Progenitor cell of endocrine pancreas (in vitro differentiated cells): ENCODE measurements at regions not wholly inside any gene's neighbourhood (a gene's known extent, or its start where the extent isn't known, plus 50 kb on each side); places are given as distances from the start of the nearest gene placed in this dataset.

Experiments
- DNase-seq: peaks from one replicate; pipeline ENCODE4 v3.0.0; 2021; ENCODE audit warnings: low spot score; ENCODE audit not compliant: unreplicated experiment
- H3K27ac Mint-ChIP-seq: 2 replicates; pipeline ENCODE4 v1.8.0; 2021; ENCODE audit warnings: mild to moderate bottlenecking, moderate library complexity, mixed read lengths
- H3K27me3 Mint-ChIP-seq: 2 replicates; pipeline ENCODE4 v1.8.0; 2021; ENCODE audit warnings: mixed read lengths
- H3K36me3 Mint-ChIP-seq: 2 replicates; pipeline ENCODE4 v1.8.0; 2022; ENCODE audit warnings: mixed read lengths; ENCODE audit not compliant: insufficient read depth
- H3K4me1 Mint-ChIP-seq: 2 replicates; pipeline ENCODE4 v1.8.0; 2021; ENCODE audit warnings: low read depth, mixed read lengths
- H3K4me3 Mint-ChIP-seq: 2 replicates; pipeline ENCODE4 v1.8.0; 2021; ENCODE audit warnings: low read depth, mild to moderate bottlenecking, moderate library complexity, mixed read lengths
- H3K9me3 Mint-ChIP-seq: 2 replicates; pipeline ENCODE4 v1.8.0; 2021; ENCODE audit warnings: low read depth, mixed read lengths
- CTCF ChIP-seq: fragments of 200-600 bp; sonication (generic); IDR thresholded peaks from one replicate; pipeline ENCODE4 v1.5.0; 2021; ENCODE audit warnings: antibody characterized with exemption, mild to moderate bottlenecking; ENCODE audit not compliant: unreplicated experiment

GRCh38 chr2:162932416-162932815, 93.8 kb upstream of the KCNH7 start:
- Mint-ChIP-seq H3K4me3 (no peak overlapping the region), H3K4me1 (peaks cover 9% of the 10 kb centered on the region), H3K9me3 (peaks cover 8% of the 10 kb centered on the region), H3K27ac (no peak overlapping the region), H3K27me3 (no peaks in the 10 kb centered on the region), H3K36me3 (no peaks in the 10 kb centered on the region)
- DNase-seq: no peak
- no peak for TF ChIP-seq CTCF

GRCh38 chr2:162929571-162929970, 91.0 kb upstream of the KCNH7 start:
- TF ChIP-seq CTCF: no peak
- Mint-ChIP-seq H3K27ac (no peak overlapping the region), H3K27me3 (no peaks in the 10 kb centered on the region), H3K4me3 (no peak overlapping the region), H3K9me3 (peaks cover 1% of the 10 kb centered on the region), H3K36me3 (no peaks in the 10 kb centered on the region), H3K4me1 (peaks cover 9% of the 10 kb centered on the region)
- no peak for DNase-seq

- no peak for DNase-seq
- Mint-ChIP-seq H3K27ac (no peak overlapping the region), H3K9me3 (no peaks in the 10 kb centered on the region), H3K36me3 (no peaks in the 10 kb centered on the region), H3K27me3 (no peaks in the 10 kb centered on the region), H3K4me3 (no peak overlapping the region), H3K4me1 (peaks cover 9% of the 10 kb centered on the region)
- no peak for TF ChIP-seq CTCF
These were observed 89.8 kb upstream of the KCNH7 start for GRCh38 chr2:162928356-162928755.

GRCh38 chr2:162926907-162927306, 88.3 kb upstream of the KCNH7 start:
- DNase-seq: no peak
- H3K27ac Mint-ChIP-seq: no peak overlapping the region
- no peak for TF ChIP-seq CTCF
- H3K4me1 Mint-ChIP-seq: peaks cover 9% of the 10 kb centered on the region
- H3K4me3 Mint-ChIP-seq: no peak overlapping the region
- no peaks in the 10 kb centered on the region for H3K36me3 Mint-ChIP-seq
- no peaks in the 10 kb centered on the region for H3K9me3 Mint-ChIP-seq
- no peaks in the 10 kb centered on the region for H3K27me3 Mint-ChIP-seq

GRCh38 chr2:162926501-162926900, 87.9 kb upstream of the KCNH7 start:
- no peaks in the 10 kb centered on the region for H3K9me3 Mint-ChIP-seq
- TF ChIP-seq CTCF: no peak
- no peak overlapping the region for H3K4me3 Mint-ChIP-seq
- H3K27me3 Mint-ChIP-seq: no peaks in the 10 kb centered on the region
- H3K4me1 Mint-ChIP-seq: peaks cover 9% of the 10 kb centered on the region
- H3K27ac Mint-ChIP-seq: peak overlapping the region; percentile 53
- DNase-seq: no peak
- no peaks in the 10 kb centered on the region for H3K36me3 Mint-ChIP-seq

GRCh38 chr2:162925595-162925994, 87.0 kb upstream of the KCNH7 start:
- no peak for DNase-seq
- Mint-ChIP-seq H3K9me3 (no peaks in the 10 kb centered on the region), H3K4me1 (peaks cover 9% of the 10 kb centered on the region), H3K4me3 (no peak overlapping the region), H3K27ac (no peak overlapping the region), H3K27me3 (no peaks in the 10 kb centered on the region), H3K36me3 (no peaks in the 10 kb centered on the region)
- no peak for TF ChIP-seq CTCF
